GM12878 (cell line): ENCODE measurements at regions not wholly inside any gene's neighbourhood (a gene's known extent, or its start where the extent isn't known, plus 50 kb on each side); places are given as distances from the start of the nearest gene placed in this dataset.

Experiments
- ATAC-seq: fragments of 200-7000 bp; cut with Tn5 transposase; 3 replicates; pipeline ENCODE4 v1.9.1; 2020; ENCODE audit warnings: mild to moderate bottlenecking, moderate library complexity
- BruUV-seq: library from RNA; stranded (reverse); fragments of 400-500 nt; replicated peaks from 2 replicates; lab custom pipeline; 2021; lab: Mats Ljungman, UMichigan
- CTCF ChIA-PET: fragments of 300-600 bp; sonication (Branson Sonifier 250); formaldehyde crosslinking; extraction: SDS; loops from one replicate; lab custom pipeline; 2021; ENCODE audit warnings: inconsistent platforms; lab: Yijun Ruan, JAX
- POLR2A ChIA-PET: fragments of 350-600 bp; formaldehyde crosslinking; extraction: SDS; loops from one replicate; lab custom pipeline; 2021; ENCODE audit warnings: inconsistent platforms; lab: Charles Lee
- RAD21 ChIA-PET: fragments of 300-600 bp; sonication (Branson Sonifier 250); formaldehyde crosslinking; loops from one replicate; lab custom pipeline; 2023; ENCODE audit warnings: antibody characterized with exemption; ENCODE audit not compliant: unreplicated experiment; lab: Charles Lee
- SMC1A ChIA-PET: fragments of 300-600 bp; sonication (Branson Sonifier 250); formaldehyde crosslinking; loops from one replicate; lab custom pipeline; 2023; ENCODE audit not compliant: unreplicated experiment, uncharacterized antibody; lab: Charles Lee
- DNase-seq: peaks from one replicate; pipeline ENCODE4 v3.0.0-alpha.2; 2011; ENCODE audit warnings: low read depth, low spot score
- FAIRE-seq: peaks from 3 replicates; lab custom pipeline; 2011; peaks lifted over from hg19 to GRCh38; lab: Jason Lieb, UNC
- H2AFZ ChIP-seq: 2 replicates; pipeline ENCODE4 v1.6.0; 2011; ENCODE audit warnings: low read depth, low read length, control low read depth; ENCODE audit not compliant: control insufficient read depth
- H3K27ac ChIP-seq: 2 replicates; pipeline ENCODE4 v1.5.1; 2011; ENCODE audit warnings: control low read depth; ENCODE audit not compliant: control insufficient read depth, insufficient read depth
- H3K27me3 ChIP-seq, 2 experiments: replicated peaks in 1 of 2; 2 replicates each; pipeline versions ENCODE4 v1.6.0 to v1.6.1; 2011; ENCODE audit warnings: low read length in 1 of 2; ENCODE audit not compliant: control insufficient read depth in 2 of 2, insufficient read depth in 2 of 2
- H3K36me3 ChIP-seq, 2 experiments: 2 replicates each; pipeline ENCODE4 v1.5.1; 2011; ENCODE audit warnings: low read length in 1 of 2; ENCODE audit not compliant: control insufficient read depth in 2 of 2, insufficient read depth in 2 of 2
- H3K4me1 ChIP-seq: 2 replicates; pipeline ENCODE4 v1.6.1; 2011; ENCODE audit warnings: mild to moderate bottlenecking, low read length, moderate library complexity, mixed read lengths; ENCODE audit not compliant: control insufficient read depth, insufficient read depth
- H3K4me2 ChIP-seq: 2 replicates; pipeline ENCODE4 v1.6.0; 2011; ENCODE audit warnings: control low read depth; ENCODE audit not compliant: control insufficient read depth, insufficient read depth
- H3K4me3 ChIP-seq: fragments of 200-600 bp; sonication (generic); 2 replicates; pipeline ENCODE4 v1.5.1; 2016
- H3K79me2 ChIP-seq: 2 replicates; pipeline ENCODE4 v1.6.0; 2011; ENCODE audit warnings: low read length; ENCODE audit not compliant: control insufficient read depth, insufficient read depth
- H3K9ac ChIP-seq: 2 replicates; pipeline ENCODE4 v1.8.0; 2011; ENCODE audit warnings: low read length, control low read depth, mixed read lengths; ENCODE audit not compliant: control insufficient read depth, insufficient read depth
- H3K9me3 ChIP-seq: replicated peaks from 3 replicates; pipeline ENCODE4 v1.5.1; 2011; ENCODE audit warnings: mild to moderate bottlenecking, low read length; ENCODE audit not compliant: control insufficient read depth, insufficient read depth
- H4K20me1 ChIP-seq: 2 replicates; pipeline ENCODE4 v1.6.0; 2011; ENCODE audit not compliant: control insufficient read depth, insufficient read depth
- BHLHE40 ChIP-seq, 2 experiments: fragments of 450-650 bp in 1 of 2; IDR thresholded peaks; 2 replicates each; pipeline ENCODE4 v1.6.1; 2011 to 2017; ENCODE audit warnings: low read depth in 2 of 2, borderline replicate concordance in 1 of 2, improper control_type of control experiment in 1 of 2, low read length in 1 of 2, mild to moderate bottlenecking in 1 of 2
- FOXK2 ChIP-seq: fragments of 450-650 bp; IDR thresholded peaks from 2 replicates; pipeline ENCODE4 v1.6.1; 2017; ENCODE audit warnings: mild to moderate bottlenecking, moderate library complexity
- HDGF ChIP-seq: fragments of 450-650 bp; IDR thresholded peaks from 2 replicates; pipeline ENCODE4 v1.6.1; 2016; ENCODE audit warnings: antibody characterized with exemption
- MTA2 ChIP-seq: fragments of 450-650 bp; IDR thresholded peaks from 2 replicates; pipeline ENCODE4 v1.6.1; 2016; ENCODE audit warnings: low read depth, mild to moderate bottlenecking, moderate library complexity
- MYC ChIP-seq: IDR thresholded peaks from 2 replicates; pipeline ENCODE4 v1.6.1; 2011; ENCODE audit warnings: mild to moderate bottlenecking, low read length, moderate library complexity, inconsistent platforms; ENCODE audit not compliant: insufficient read depth, insufficient replicate concordance, insufficient read length, severe bottlenecking
- NBN ChIP-seq: fragments of 450-650 bp; IDR thresholded peaks from 2 replicates; pipeline ENCODE4 v1.6.1; 2016
- NFYA ChIP-seq: IDR thresholded peaks from 2 replicates; pipeline ENCODE4 v1.6.1; 2011; ENCODE audit warnings: low read depth, mild to moderate bottlenecking, low read length, improper control_type of control experiment, borderline replicate concordance
- PAX5 ChIP-seq: IDR thresholded peaks from 2 replicates; pipeline ENCODE4 v1.6.1; 2011; ENCODE audit warnings: low read depth, low read length, borderline replicate concordance
- POLR2AphosphoS5 ChIP-seq: IDR thresholded peaks from 2 replicates; pipeline ENCODE4 v1.6.1; 2011; ENCODE audit warnings: mild to moderate bottlenecking, low read length, inconsistent platforms
- RELA ChIP-seq: fragments of 450-650 bp; IDR thresholded peaks from 2 replicates; pipeline ENCODE4 v1.8.0; 2014; ENCODE audit warnings: borderline replicate concordance; ENCODE audit not compliant: partially characterized antibody
- RFX5 ChIP-seq: IDR thresholded peaks from 2 replicates; pipeline ENCODE4 v1.6.1; 2011; ENCODE audit warnings: low read depth, low read length, improper control_type of control experiment
- SMARCA5 ChIP-seq: fragments of 450-650 bp; IDR thresholded peaks from 2 replicates; pipeline ENCODE4 v1.6.1; 2017; ENCODE audit warnings: mild to moderate bottlenecking
- SUPT20H ChIP-seq: IDR thresholded peaks from 2 replicates; pipeline ENCODE4 v1.6.1; 2011; ENCODE audit warnings: low read depth, mild to moderate bottlenecking, low read length, moderate library complexity, borderline replicate concordance; ENCODE audit not compliant: control insufficient read depth
- TCF3 ChIP-seq: IDR thresholded peaks from 2 replicates; pipeline ENCODE4 v1.6.1; 2012; ENCODE audit warnings: low read depth, mild to moderate bottlenecking, low read length, borderline replicate concordance; ENCODE audit not compliant: insufficient read depth
- WRNIP1 ChIP-seq: IDR thresholded peaks from 2 replicates; pipeline ENCODE4 v1.6.1; 2011; ENCODE audit warnings: low read depth, low read length, improper control_type of control experiment, borderline replicate concordance
- ZNF24 ChIP-seq: fragments of 450-650 bp; IDR thresholded peaks from 2 replicates; pipeline ENCODE4 v1.6.1; 2017; ENCODE audit warnings: antibody characterized with exemption, mild to moderate bottlenecking
- WGBS: methylation state at CpG from one replicate; pipeline ENCODE4 v1.1.6; 2016; ENCODE audit warnings: low lambda C conversion rate; ENCODE audit not compliant: insufficient replicate concordance, insufficient coverage; ENCODE audit errors: missing lambda C conversion rate; 5-methylcytosine and 5-hydroxymethylcytosine counted together
- in situ Hi-C: fragments of 300-500 bp; cut with MboI; formaldehyde crosslinking; loops from 9 replicates; pipeline ENCODE4 v1.14.3; 2018; ENCODE audit warnings: mixed read lengths
- intact Hi-C: fragments of 100-400 bp; cut with micrococcal nuclease; formaldehyde crosslinking; loops from one replicate; pipeline ENCODE4 v1.14.2; 2022; ENCODE audit not compliant: unreplicated experiment
- TF ChIP-seq, protein P1 (sequence below): IDR thresholded peaks from 2 replicates; pipeline ENCODE4 v1.6.1; 2011; ENCODE audit warnings: mild to moderate bottlenecking, low read depth, low read length, moderate library complexity; ENCODE audit not compliant: insufficient replicate concordance
- TF ChIP-seq, protein P2 (sequence below): fragments of 450-650 bp; formaldehyde crosslinking; IDR thresholded peaks from 2 replicates; pipeline ENCODE4 v1.5.0; 2022; ENCODE audit warnings: mild to moderate bottlenecking, missing genetic modification characterization
- TF ChIP-seq, protein P3 (sequence below): fragments of 450-650 bp; IDR thresholded peaks from 2 replicates; pipeline ENCODE4 v1.6.1; 2017; ENCODE audit warnings: borderline replicate concordance
- TF ChIP-seq, protein P4 (sequence below): fragments of 450-650 bp; IDR thresholded peaks from 2 replicates; pipeline ENCODE4 v1.6.1; 2014; ENCODE audit warnings: mild to moderate bottlenecking

DNA sequence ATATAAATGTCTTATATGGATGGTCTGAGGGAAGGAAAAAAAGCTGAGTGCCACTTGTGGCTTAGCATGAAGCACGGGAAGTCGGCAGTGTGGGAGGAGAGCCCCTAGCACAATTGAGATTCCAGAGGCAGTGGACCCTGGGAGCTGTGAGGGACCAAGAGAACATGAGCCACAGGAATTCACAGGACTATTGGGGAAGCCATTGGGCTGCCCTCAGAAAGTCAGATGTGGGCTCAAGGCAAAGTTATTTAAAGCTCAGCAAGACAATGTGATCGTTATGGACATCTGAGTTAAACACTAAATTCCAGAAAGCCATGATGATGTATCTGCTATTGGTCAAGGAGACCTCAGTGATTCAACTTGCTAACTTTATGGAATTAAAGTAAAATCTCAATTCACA, 380.8 kb upstream of the IL12A start:
- Histone ChIP-seq H3K27ac (no peak overlapping the region), H3K4me3 (no peak overlapping the region), H3K4me1 (no peaks in the 10 kb centered on the region), H3K27me3 (no peaks in the 10 kb centered on the region), H3K9me3 (no peaks in the 10 kb centered on the region), H3K9ac (no peak overlapping the region), H3K79me2 (no peaks in the 10 kb centered on the region), H4K20me1 (no peaks in the 10 kb centered on the region), H2AFZ (no peak overlapping the region), H3K36me3 (no peaks in the 10 kb centered on the region), H3K4me2 (no peak overlapping the region)
- in situ Hi-C loops (no loop called here), intact Hi-C loops (no loop called here)
- RAD21 ChIA-PET = no interaction called here
- FAIRE-seq (no peak), DNase-seq (no peak), ATAC-seq (no peak)
- 27% methylated on average over 3 of the region's 3 CpGs for WGBS
- SMC1A ChIA-PET = no interaction called here
- no TSS peak for BruUV-seq
- CTCF ChIA-PET = no interaction called here
- POLR2A ChIA-PET = no interaction called here
- TF ChIP-seq BHLHE40 (IDR thresholded peaks at IDR 0.05; ENCODE audit: borderline replicate concordance in 1 of 2, low read depth in 2 of 2, low read length in 1 of 2) = no peak
- no peak for TF ChIP-seq NFYA
- no peak for TF ChIP-seq FOXK2
- TF ChIP-seq RFX5 = no peak
- TF ChIP-seq ZNF24 = no peak
- TF ChIP-seq PAX5 = no peak
- no peak for TF ChIP-seq MTA2
- no peak for TF ChIP-seq POLR2AphosphoS5
- no peak for TF ChIP-seq NBN
- TF ChIP-seq TCF3 = no peak
- no peak for TF ChIP-seq SMARCA5
- no peak for TF ChIP-seq RELA
- TF ChIP-seq, protein P1, sequence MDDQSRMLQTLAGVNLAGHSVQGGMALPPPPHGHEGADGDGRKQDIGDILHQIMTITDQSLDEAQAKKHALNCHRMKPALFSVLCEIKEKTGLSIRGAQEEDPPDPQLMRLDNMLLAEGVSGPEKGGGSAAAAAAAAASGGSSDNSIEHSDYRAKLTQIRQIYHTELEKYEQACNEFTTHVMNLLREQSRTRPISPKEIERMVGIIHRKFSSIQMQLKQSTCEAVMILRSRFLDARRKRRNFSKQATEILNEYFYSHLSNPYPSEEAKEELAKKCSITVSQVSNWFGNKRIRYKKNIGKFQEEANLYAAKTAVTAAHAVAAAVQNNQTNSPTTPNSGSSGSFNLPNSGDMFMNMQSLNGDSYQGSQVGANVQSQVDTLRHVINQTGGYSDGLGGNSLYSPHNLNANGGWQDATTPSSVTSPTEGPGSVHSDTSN = no peak
- TF ChIP-seq SUPT20H = no peak
- TF ChIP-seq, protein P2, sequence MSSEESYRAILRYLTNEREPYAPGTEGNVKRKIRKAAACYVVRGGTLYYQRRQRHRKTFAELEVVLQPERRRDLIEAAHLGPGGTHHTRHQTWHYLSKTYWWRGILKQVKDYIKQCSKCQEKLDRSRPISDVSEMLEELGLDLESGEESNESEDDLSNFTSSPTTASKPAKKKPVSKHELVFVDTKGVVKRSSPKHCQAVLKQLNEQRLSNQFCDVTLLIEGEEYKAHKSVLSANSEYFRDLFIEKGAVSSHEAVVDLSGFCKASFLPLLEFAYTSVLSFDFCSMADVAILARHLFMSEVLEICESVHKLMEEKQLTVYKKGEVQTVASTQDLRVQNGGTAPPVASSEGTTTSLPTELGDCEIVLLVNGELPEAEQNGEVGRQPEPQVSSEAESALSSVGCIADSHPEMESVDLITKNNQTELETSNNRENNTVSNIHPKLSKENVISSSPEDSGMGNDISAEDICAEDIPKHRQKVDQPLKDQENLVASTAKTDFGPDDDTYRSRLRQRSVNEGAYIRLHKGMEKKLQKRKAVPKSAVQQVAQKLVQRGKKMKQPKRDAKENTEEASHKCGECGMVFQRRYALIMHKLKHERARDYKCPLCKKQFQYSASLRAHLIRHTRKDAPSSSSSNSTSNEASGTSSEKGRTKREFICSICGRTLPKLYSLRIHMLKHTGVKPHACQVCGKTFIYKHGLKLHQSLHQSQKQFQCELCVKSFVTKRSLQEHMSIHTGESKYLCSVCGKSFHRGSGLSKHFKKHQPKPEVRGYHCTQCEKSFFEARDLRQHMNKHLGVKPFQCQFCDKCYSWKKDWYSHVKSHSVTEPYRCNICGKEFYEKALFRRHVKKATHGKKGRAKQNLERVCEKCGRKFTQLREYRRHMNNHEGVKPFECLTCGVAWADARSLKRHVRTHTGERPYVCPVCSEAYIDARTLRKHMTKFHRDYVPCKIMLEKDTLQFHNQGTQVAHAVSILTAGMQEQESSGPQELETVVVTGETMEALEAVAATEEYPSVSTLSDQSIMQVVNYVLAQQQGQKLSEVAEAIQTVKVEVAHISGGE (CRISPR knock-in tag) = no peak
- no peak for TF ChIP-seq MYC
- TF ChIP-seq HDGF = no peak
- TF ChIP-seq, protein P3, sequence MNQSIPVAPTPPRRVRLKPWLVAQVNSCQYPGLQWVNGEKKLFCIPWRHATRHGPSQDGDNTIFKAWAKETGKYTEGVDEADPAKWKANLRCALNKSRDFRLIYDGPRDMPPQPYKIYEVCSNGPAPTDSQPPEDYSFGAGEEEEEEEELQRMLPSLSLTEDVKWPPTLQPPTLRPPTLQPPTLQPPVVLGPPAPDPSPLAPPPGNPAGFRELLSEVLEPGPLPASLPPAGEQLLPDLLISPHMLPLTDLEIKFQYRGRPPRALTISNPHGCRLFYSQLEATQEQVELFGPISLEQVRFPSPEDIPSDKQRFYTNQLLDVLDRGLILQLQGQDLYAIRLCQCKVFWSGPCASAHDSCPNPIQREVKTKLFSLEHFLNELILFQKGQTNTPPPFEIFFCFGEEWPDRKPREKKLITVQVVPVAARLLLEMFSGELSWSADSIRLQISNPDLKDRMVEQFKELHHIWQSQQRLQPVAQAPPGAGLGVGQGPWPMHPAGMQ = no peak
- TF ChIP-seq WRNIP1 = no peak
- TF ChIP-seq, protein P4, sequence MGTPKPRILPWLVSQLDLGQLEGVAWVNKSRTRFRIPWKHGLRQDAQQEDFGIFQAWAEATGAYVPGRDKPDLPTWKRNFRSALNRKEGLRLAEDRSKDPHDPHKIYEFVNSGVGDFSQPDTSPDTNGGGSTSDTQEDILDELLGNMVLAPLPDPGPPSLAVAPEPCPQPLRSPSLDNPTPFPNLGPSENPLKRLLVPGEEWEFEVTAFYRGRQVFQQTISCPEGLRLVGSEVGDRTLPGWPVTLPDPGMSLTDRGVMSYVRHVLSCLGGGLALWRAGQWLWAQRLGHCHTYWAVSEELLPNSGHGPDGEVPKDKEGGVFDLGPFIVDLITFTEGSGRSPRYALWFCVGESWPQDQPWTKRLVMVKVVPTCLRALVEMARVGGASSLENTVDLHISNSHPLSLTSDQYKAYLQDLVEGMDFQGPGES = no peak
